MM.1S (cell line): ENCODE measurements at regions not wholly inside any gene's neighbourhood (a gene's known extent, or its start where the extent isn't known, plus 50 kb on each side); places are given as distances from the start of the nearest gene placed in this dataset.

Experiments
- DNase-seq: peaks from one replicate; pipeline ENCODE4 v3.0.0-alpha.2; 2015
- H2AFZ ChIP-seq: fragments of 300-600 bp; sonication (generic); 2 replicates; pipeline ENCODE4 v1.6.0; 2016; ENCODE audit warnings: antibody characterized with exemption, low read length
- H3F3A ChIP-seq: fragments of 300-600 bp; sonication (generic); 2 replicates; pipeline ENCODE4 v1.6.1; 2016; ENCODE audit warnings: mild to moderate bottlenecking, antibody characterized with exemption, low read length, moderate library complexity, mixed read lengths; ENCODE audit not compliant: insufficient read depth
- H3K27ac ChIP-seq: fragments of 300-600 bp; sonication (generic); 2 replicates; pipeline ENCODE4 v1.5.1; 2016; ENCODE audit warnings: mild to moderate bottlenecking, low read length
- H3K27me3 ChIP-seq: fragments of 300-600 bp; sonication (generic); replicated peaks from 2 replicates; pipeline ENCODE4 v1.6.0; 2016; ENCODE audit warnings: low read length; ENCODE audit not compliant: insufficient read depth
- H3K36me3 ChIP-seq: fragments of 300-600 bp; sonication (generic); replicated peaks from 2 replicates; pipeline ENCODE4 v1.6.1; 2016; ENCODE audit warnings: mild to moderate bottlenecking, low read length, mixed read lengths; ENCODE audit not compliant: insufficient read depth
- H3K4me1 ChIP-seq: fragments of 300-600 bp; sonication (generic); 2 replicates; pipeline ENCODE4 v1.6.1; 2016; ENCODE audit warnings: low read length, mixed read lengths
- H3K4me2 ChIP-seq: fragments of 300-600 bp; sonication (generic); 2 replicates; pipeline ENCODE4 v1.6.0; 2016; ENCODE audit warnings: low read depth, low read length
- H3K4me3 ChIP-seq: fragments of 300-600 bp; sonication (generic); 2 replicates; pipeline ENCODE4 v1.5.1; 2016; ENCODE audit warnings: low read length, mixed read lengths
- H3K79me2 ChIP-seq: fragments of 300-600 bp; sonication (generic); 2 replicates; pipeline ENCODE4 v1.6.1; 2016; ENCODE audit warnings: mixed run types, low read length, mixed read lengths
- H3K9ac ChIP-seq: fragments of 300-600 bp; sonication (generic); 2 replicates; pipeline ENCODE4 v1.6.1; 2016; ENCODE audit warnings: low read length, mixed read lengths
- H3K9me2 ChIP-seq: fragments of 300-600 bp; sonication (generic); replicated peaks from 2 replicates; pipeline ENCODE4 v1.6.1; 2016; ENCODE audit warnings: mild to moderate bottlenecking, low read length, mixed read lengths; ENCODE audit not compliant: insufficient read depth
- H3K9me3 ChIP-seq: fragments of 300-600 bp; sonication (generic); replicated peaks from 2 replicates; pipeline ENCODE4 v1.6.1; 2016; ENCODE audit warnings: mild to moderate bottlenecking, low read length, mixed read lengths; ENCODE audit not compliant: insufficient read depth
- H4K20me1 ChIP-seq: fragments of 300-600 bp; sonication (generic); 2 replicates; pipeline ENCODE4 v1.6.1; 2016; ENCODE audit warnings: mild to moderate bottlenecking, low read length, moderate library complexity, mixed read lengths; ENCODE audit not compliant: insufficient read depth
- EZH2 ChIP-seq: fragments of 300-600 bp; sonication (generic); optimal IDR thresholded peaks from 2 replicates; pipeline ENCODE3; 2017; ENCODE audit warnings: low read depth, mild to moderate bottlenecking, antibody characterized with exemption, low read length, mixed read lengths
- EZH2phosphoT487 ChIP-seq: fragments of 300-600 bp; sonication (generic); IDR thresholded peaks from 2 replicates; pipeline ENCODE4 v1.6.1; 2018; ENCODE audit warnings: antibody characterized with exemption, low read length
- TF ChIP-seq, protein P1 (sequence below): fragments of 300-600 bp; sonication (generic); IDR thresholded peaks from 2 replicates; pipeline ENCODE4 v1.5.1; 2016; ENCODE audit warnings: antibody characterized with exemption, low read length, mixed read lengths

DNA sequence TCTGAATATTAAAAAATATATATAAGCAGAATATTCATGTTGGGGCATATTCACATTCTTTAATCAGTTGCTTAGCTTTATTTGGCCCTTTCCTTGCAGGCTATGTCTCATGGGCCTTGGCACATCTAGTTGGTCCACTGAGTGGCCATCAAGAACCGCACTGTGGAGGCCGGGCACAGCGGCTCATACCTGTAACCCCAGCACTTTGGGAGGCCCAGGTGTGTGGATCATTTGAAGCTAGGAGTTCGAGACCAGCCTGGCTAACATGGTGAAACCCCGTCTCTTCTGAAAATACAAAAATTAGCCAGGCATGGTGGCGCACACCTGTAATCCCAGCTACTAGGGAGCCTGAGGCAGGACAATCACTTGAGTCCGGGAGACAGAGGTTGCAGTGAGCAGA, 127.6 kb upstream of the TANK start:
- H3F3A ChIP-seq: no peaks in the 10 kb centered on the region
- H4K20me1 ChIP-seq: no peaks in the 10 kb centered on the region
- H3K9me2 ChIP-seq: no peaks in the 10 kb centered on the region
- H3K4me2 ChIP-seq: no peak overlapping the region
- DNase-seq: no peak
- H3K27me3 ChIP-seq: no peaks in the 10 kb centered on the region
- no peak overlapping the region for H2AFZ ChIP-seq
- no peak for TF ChIP-seq EZH2phosphoT487
- TF ChIP-seq, protein P1, sequence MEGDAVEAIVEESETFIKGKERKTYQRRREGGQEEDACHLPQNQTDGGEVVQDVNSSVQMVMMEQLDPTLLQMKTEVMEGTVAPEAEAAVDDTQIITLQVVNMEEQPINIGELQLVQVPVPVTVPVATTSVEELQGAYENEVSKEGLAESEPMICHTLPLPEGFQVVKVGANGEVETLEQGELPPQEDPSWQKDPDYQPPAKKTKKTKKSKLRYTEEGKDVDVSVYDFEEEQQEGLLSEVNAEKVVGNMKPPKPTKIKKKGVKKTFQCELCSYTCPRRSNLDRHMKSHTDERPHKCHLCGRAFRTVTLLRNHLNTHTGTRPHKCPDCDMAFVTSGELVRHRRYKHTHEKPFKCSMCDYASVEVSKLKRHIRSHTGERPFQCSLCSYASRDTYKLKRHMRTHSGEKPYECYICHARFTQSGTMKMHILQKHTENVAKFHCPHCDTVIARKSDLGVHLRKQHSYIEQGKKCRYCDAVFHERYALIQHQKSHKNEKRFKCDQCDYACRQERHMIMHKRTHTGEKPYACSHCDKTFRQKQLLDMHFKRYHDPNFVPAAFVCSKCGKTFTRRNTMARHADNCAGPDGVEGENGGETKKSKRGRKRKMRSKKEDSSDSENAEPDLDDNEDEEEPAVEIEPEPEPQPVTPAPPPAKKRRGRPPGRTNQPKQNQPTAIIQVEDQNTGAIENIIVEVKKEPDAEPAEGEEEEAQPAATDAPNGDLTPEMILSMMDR: no peak
- TF ChIP-seq EZH2: no peak
- H3K9me3 ChIP-seq: no peaks in the 10 kb centered on the region
- no peak overlapping the region for H3K27ac ChIP-seq
- no peaks in the 10 kb centered on the region for H3K4me1 ChIP-seq
- H3K4me3 ChIP-seq: no peak overlapping the region
- H3K36me3 ChIP-seq: no peaks in the 10 kb centered on the region
- H3K9ac ChIP-seq: no peak overlapping the region
- H3K79me2 ChIP-seq: no peaks in the 10 kb centered on the region

- no peaks in the 10 kb centered on the region for H3K9me3 ChIP-seq
- no peaks in the 10 kb centered on the region for H3K36me3 ChIP-seq
- H3K9me2 ChIP-seq: no peaks in the 10 kb centered on the region
- TF ChIP-seq, protein P1: no peak
- TF ChIP-seq EZH2 (no peak), EZH2phosphoT487 (no peak)
- H3K27ac ChIP-seq: no peak overlapping the region
- H3K4me2 ChIP-seq: no peak overlapping the region
- H3K4me1 ChIP-seq: no peaks in the 10 kb centered on the region
- H4K20me1 ChIP-seq: no peaks in the 10 kb centered on the region
- no peaks in the 10 kb centered on the region for H3K79me2 ChIP-seq
- H3K4me3 ChIP-seq: no peak overlapping the region
- no peaks in the 10 kb centered on the region for H3K27me3 ChIP-seq
- no peak overlapping the region for H3K9ac ChIP-seq
- H2AFZ ChIP-seq: no peak overlapping the region
- DNase-seq: no peak
- no peaks in the 10 kb centered on the region for H3F3A ChIP-seq
These were observed 127.1 kb upstream of the TANK start for GRCh38 chr2:161033059-161033660.

DNA sequence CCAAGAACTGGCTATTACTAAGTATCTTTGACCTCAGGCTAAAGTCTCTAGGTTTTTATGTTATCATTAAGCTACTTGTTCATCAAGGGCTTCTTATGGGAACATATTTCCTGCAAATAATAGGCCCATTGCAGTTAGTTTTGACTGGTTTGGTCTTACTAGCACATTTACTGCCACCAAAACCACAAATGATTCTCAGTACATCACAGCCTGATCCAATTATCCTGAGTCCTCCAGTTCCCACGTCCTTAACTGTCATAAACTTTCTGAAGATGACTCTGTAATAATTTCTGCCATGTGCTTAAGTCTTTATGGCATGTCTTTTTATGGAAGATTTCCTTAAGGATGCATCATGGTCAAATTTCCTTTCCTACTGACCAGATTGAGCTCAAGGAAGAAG, 123.3 kb upstream of the TANK start:
- Histone ChIP-seq H2AFZ (no peak overlapping the region), H3K9me3 (no peaks in the 10 kb centered on the region), H3K36me3 (no peaks in the 10 kb centered on the region), H3K27ac (no peak overlapping the region), H3F3A (no peaks in the 10 kb centered on the region), H3K27me3 (no peaks in the 10 kb centered on the region), H3K79me2 (no peaks in the 10 kb centered on the region), H4K20me1 (no peaks in the 10 kb centered on the region), H3K4me2 (no peak overlapping the region), H3K9me2 (no peaks in the 10 kb centered on the region), H3K4me1 (no peaks in the 10 kb centered on the region), H3K9ac (no peak overlapping the region), H3K4me3 (no peak overlapping the region)
- TF ChIP-seq EZH2phosphoT487: no peak
- TF ChIP-seq EZH2: no peak
- TF ChIP-seq, protein P1: no peak
- no peak for DNase-seq
